AG09309 (cell line): ENCODE measurements at regions not wholly inside any gene's neighbourhood (a gene's known extent, or its start where the extent isn't known, plus 50 kb on each side); places are given as distances from the start of the nearest gene placed in this dataset.

ENCODE experiments used
- DNase-seq: peaks from one replicate; pipeline ENCODE4 v3.0.0-alpha.2; 2010; ENCODE audit warnings: low read depth
- H3K4me3 ChIP-seq: 2 replicates; pipeline ENCODE4 v1.5.1; 2011; ENCODE audit warnings: mild to moderate bottlenecking, low read depth, low read length, moderate library complexity; ENCODE audit not compliant: control insufficient read depth
- CTCF ChIP-seq: IDR thresholded peaks from 2 replicates; pipeline ENCODE4 v1.5.1; 2011; ENCODE audit warnings: mild to moderate bottlenecking, low read depth, low read length, inconsistent platforms; ENCODE audit not compliant: insufficient read depth, control insufficient read depth; ENCODE audit errors: missing control alignments

GRCh38 chr6:106832766-106833510 is 141.6 kb downstream of the CD24 start:
- no peak for DNase-seq
- H3K4me3 ChIP-seq = no peak overlapping the region
- no peak for TF ChIP-seq CTCF

GRCh38 chr6:106830930-106831329 is 143.6 kb downstream of the CD24 start:
- TF ChIP-seq CTCF = no peak
- no peak overlapping the region for H3K4me3 ChIP-seq
- DNase-seq = no peak

- DNase-seq = no peak
Measured at GRCh38 chr6:106829451-106829850, 145.1 kb downstream of the CD24 start.

GRCh38 chr6:106827081-106827480 is 147.4 kb downstream of the CD24 start:
- no peak for TF ChIP-seq CTCF
- H3K4me3 ChIP-seq = no peak overlapping the region

More at GRCh38 chr6:106829451-106829850, 145.1 kb downstream of the CD24 start:
- no peak overlapping the region for H3K4me3 ChIP-seq
- no peak for TF ChIP-seq CTCF

DNA sequence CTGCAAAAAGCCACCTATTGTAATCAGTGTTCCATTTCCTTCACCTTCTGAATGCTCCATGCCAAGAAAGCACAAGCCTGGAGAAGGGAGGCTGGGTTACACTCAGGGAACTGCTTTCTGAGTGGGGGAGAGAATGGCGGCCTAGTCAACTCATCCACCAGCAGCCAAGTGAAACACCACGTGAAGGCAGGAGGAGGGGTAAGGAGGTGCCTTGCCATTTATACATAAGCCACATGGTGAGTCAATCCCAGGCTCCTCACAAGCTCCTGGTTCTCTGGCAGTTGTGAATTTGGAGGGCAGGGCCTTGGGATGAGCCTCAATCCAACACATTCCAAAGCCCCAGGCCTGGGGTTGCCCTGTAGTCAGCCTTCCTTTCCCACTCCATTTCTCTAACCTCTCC is 149.4 kb downstream of the CD24 start:
- no peak for TF ChIP-seq CTCF
- DNase-seq = no peak
- H3K4me3 ChIP-seq = no peak overlapping the region

More at GRCh38 chr6:106827081-106827480, 147.4 kb downstream of the CD24 start:
- no peak for DNase-seq

- H3K4me3 ChIP-seq = no peak overlapping the region
- DNase-seq = no peak
- TF ChIP-seq CTCF = no peak
Measured at GRCh38 chr6:106823732-106824351, 150.7 kb downstream of the CD24 start.

- H3K4me3 ChIP-seq = no peak overlapping the region
- no peak for TF ChIP-seq CTCF
- DNase-seq = no peak
Measured at GRCh38 chr6:106823058-106823457, 151.5 kb downstream of the CD24 start.
